ENCODE measurements at regions not wholly inside any gene's neighbourhood (a gene's known extent, or its start where the extent isn't known, plus 50 kb on each side); places are given as distances from the start of the nearest gene placed in this dataset.

DNA sequence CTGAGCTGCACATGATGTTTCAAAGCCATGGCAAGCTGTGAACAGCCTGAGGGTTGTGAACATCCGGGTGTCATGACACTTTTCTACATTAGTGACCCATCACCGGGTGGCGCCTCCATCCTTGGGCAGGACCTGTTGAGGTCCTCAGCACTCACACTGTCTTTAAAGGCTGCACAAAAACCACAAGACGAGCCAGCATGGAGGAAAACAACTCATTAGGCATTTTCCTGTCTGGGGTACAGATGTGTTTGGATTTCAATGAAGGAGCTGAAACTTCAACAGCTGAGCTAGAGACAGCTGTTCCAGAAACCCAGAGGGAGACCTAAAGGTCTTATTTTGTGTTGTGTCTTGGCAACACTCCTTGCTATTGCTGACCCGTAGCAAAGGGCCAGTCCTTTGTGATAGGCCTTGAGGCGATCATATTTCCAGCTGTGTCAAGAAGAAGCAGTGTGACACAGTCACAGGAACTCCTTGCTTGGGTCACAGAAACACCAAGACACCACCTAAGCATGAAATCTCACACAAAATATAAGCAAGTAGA lies 151.8 kb upstream of the VLDLR start:
- no peaks in the 10 kb centered on the region for H3K27me3 ChIP-seq
- no peaks in the 10 kb centered on the region for H3K4me1 ChIP-seq
- no peaks in the 10 kb centered on the region for H3K36me3 ChIP-seq
- no peak overlapping the region for H3K4me3 ChIP-seq
- H3K27ac ChIP-seq, result no peak overlapping the region
- intact Hi-C loops (cut with DNase I), result no loop called here
- no peaks in the 10 kb centered on the region for H3K9me3 ChIP-seq
- TF ChIP-seq, protein P1, sequence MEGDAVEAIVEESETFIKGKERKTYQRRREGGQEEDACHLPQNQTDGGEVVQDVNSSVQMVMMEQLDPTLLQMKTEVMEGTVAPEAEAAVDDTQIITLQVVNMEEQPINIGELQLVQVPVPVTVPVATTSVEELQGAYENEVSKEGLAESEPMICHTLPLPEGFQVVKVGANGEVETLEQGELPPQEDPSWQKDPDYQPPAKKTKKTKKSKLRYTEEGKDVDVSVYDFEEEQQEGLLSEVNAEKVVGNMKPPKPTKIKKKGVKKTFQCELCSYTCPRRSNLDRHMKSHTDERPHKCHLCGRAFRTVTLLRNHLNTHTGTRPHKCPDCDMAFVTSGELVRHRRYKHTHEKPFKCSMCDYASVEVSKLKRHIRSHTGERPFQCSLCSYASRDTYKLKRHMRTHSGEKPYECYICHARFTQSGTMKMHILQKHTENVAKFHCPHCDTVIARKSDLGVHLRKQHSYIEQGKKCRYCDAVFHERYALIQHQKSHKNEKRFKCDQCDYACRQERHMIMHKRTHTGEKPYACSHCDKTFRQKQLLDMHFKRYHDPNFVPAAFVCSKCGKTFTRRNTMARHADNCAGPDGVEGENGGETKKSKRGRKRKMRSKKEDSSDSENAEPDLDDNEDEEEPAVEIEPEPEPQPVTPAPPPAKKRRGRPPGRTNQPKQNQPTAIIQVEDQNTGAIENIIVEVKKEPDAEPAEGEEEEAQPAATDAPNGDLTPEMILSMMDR (IDR thresholded peaks at IDR 0.05), result no peak
- peak; percentile 27 for DNase-seq
- H3K9ac ChIP-seq (ENCODE audit: low read depth in 2 of 2, low read length in 2 of 2), result no peak overlapping the region

DNA sequence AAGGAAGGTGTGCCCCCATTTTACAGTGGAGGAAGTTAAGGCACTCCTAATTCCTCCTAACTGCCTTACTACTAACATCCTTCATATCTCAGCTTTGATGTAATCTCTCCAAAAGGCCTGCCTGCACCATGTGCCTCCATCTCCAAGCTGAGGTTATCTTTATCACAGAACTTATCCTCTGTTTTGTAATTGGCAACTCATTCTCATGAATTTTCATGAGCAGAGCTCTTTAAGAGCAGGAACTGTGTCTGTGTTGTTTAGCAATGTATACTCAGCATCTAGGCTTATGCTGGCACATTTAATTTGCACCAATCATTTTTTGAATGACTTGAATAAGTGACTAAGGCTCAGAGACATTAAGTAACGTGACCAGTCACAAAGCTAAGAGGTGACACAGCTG lies 147.9 kb upstream of the VLDLR start:
- H3K36me3 ChIP-seq, result no peaks in the 10 kb centered on the region
- H3K9ac ChIP-seq (ENCODE audit: low read depth in 2 of 2, low read length in 2 of 2), result no peak overlapping the region
- no peak overlapping the region for H3K27ac ChIP-seq
- TF ChIP-seq, protein P1 (IDR thresholded peaks at IDR 0.05), result no peak
- no peak for DNase-seq
- no peak overlapping the region for H3K4me3 ChIP-seq
- intact Hi-C loops (cut with DNase I), result no loop called here
- no peaks in the 10 kb centered on the region for H3K27me3 ChIP-seq
- no peaks in the 10 kb centered on the region for H3K9me3 ChIP-seq
- no peaks in the 10 kb centered on the region for H3K4me1 ChIP-seq

DNA sequence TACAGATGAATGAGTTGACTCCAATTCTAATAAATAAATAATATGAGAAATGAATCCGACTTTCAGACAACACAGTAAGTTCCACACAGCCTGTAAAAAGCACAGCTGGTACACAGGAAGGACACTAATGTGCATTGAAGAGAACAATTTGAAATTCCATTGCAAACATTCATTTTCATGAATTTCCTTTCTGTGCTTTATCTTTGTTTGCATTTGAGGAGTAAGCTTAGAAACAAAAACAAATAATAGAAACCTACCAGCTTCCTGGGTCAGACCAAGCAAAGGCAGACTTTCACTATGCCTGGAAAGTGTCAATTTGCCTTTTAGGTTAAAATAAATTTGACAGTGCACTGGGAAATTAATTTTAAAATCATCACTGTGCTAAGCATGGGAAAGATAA lies 143.8 kb upstream of the VLDLR start:
- Histone ChIP-seq H3K27me3 (no peaks in the 10 kb centered on the region), H3K4me1 (no peaks in the 10 kb centered on the region), H3K27ac (no peak overlapping the region), H3K9me3 (no peaks in the 10 kb centered on the region), H3K9ac (ENCODE audit: low read depth in 2 of 2, low read length in 2 of 2) (no peak overlapping the region), H3K4me3 (no peak overlapping the region), H3K36me3 (no peaks in the 10 kb centered on the region)
- DNase-seq, result no peak
- TF ChIP-seq, protein P1 (IDR thresholded peaks at IDR 0.05), result no peak
- intact Hi-C loops (cut with DNase I), result no loop called here

DNA sequence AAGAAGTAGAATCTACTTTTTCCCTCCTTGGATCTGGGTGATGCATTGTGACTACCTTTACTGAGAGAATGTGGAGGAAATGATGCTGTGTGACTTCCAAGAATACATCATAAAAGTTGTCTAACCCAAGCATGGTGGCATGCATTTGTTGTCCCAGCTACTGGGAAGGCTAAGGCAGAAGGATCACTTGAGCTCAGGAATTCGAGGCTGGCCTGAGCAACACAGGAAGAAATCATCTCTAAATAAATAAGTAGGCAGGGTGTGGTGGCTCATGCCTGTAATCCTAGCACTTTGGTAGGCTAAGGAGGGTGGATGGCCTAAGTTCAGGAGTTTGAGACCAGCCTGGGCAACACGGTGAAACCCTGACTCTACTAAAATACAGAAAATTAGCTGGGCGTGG lies 143.2 kb upstream of the VLDLR start:
- intact Hi-C loops (cut with DNase I), result no loop called here
- H3K27me3 ChIP-seq, result no peaks in the 10 kb centered on the region
- no peak overlapping the region for H3K27ac ChIP-seq
- no peak overlapping the region for H3K9ac ChIP-seq (ENCODE audit: low read depth in 2 of 2, low read length in 2 of 2)
- no peaks in the 10 kb centered on the region for H3K36me3 ChIP-seq
- H3K9me3 ChIP-seq, result no peaks in the 10 kb centered on the region
- TF ChIP-seq, protein P1 (IDR thresholded peaks at IDR 0.05), result no peak
- no peak for DNase-seq
- no peaks in the 10 kb centered on the region for H3K4me1 ChIP-seq
- H3K4me3 ChIP-seq, result no peak overlapping the region

DNA sequence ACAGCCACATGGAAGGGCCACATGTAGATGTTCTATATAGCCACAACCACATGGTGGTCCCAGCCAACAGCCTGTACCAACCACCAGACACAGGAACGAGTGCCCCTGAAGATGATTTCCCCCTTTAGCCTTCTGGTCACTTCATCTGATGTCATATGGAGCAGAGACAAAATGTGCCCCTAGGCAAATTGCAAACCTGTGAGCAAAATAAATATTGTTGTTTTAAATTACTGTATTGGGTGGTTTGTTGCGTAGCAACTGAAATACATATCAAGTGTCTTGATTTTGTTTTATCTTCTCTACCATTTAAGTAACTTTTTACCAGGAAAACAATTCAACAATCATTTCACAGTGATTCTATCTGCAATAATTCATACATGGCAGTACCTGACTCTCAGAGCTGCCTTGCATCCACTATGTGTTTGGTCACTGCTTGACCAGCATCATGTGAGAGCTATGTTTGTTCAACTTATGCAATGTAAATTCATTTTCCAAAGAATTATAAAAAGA lies 142.5 kb upstream of the VLDLR start:
- no peak overlapping the region for H3K4me3 ChIP-seq
- TF ChIP-seq, protein P1 (IDR thresholded peaks at IDR 0.05), result no peak
- no peaks in the 10 kb centered on the region for H3K9me3 ChIP-seq
- no peak overlapping the region for H3K9ac ChIP-seq (ENCODE audit: low read depth in 2 of 2, low read length in 2 of 2)
- no peaks in the 10 kb centered on the region for H3K27me3 ChIP-seq
- H3K36me3 ChIP-seq, result no peaks in the 10 kb centered on the region
- DNase-seq, result no peak
- intact Hi-C loops (cut with DNase I), result no loop called here
- H3K27ac ChIP-seq, result no peak overlapping the region
- no peaks in the 10 kb centered on the region for H3K4me1 ChIP-seq

All from colonic mucosa (tissue), 4 donors.